Gastroesophageal sphincter (tissue), 3 donors: ENCODE measurements at regions not wholly inside any gene's neighbourhood (a gene's known extent, or its start where the extent isn't known, plus 50 kb on each side); places are given as distances from the start of the nearest gene placed in this dataset.
"Not testable (repeated sequence)": the region's sequence is repeated elsewhere in the genome, so short reads cannot be mapped to it uniquely, and the experiment has no call there.

Source experiments
- EP300 ChIP-seq: sonication (generic); formaldehyde crosslinking; IDR thresholded peaks from one replicate; pipeline ENCODE4 v1.6.1; 2017; ENCODE audit warnings: antibody characterized with exemption, mild to moderate bottlenecking
- POLR2A ChIP-seq, 2 donors: fragments of 450-650 bp; IDR thresholded peaks; one replicate each; pipeline ENCODE4 v1.6.1; 2017; ENCODE audit warnings: antibody characterized with exemption in 2 of 2, mild to moderate bottlenecking in 2 of 2, moderate library complexity in 1 of 2
- POLR2AphosphoS5 ChIP-seq: sonication (generic); formaldehyde crosslinking; IDR thresholded peaks from one replicate; pipeline ENCODE4 v1.6.1; 2017; ENCODE audit warnings: antibody characterized with exemption
- TF ChIP-seq, protein P1 (sequence below), 4 experiments: fragments of 200-600 bp in 2 of 4; fragments of 450-650 bp in 2 of 4; sonication (generic) in 1 of 4; IDR thresholded peaks; one replicate each; pipeline ENCODE4 v1.5.1; 2017 to 2019; ENCODE audit warnings: antibody characterized with exemption in 4 of 4, mild to moderate bottlenecking in 2 of 4, moderate library complexity in 2 of 4

DNA sequence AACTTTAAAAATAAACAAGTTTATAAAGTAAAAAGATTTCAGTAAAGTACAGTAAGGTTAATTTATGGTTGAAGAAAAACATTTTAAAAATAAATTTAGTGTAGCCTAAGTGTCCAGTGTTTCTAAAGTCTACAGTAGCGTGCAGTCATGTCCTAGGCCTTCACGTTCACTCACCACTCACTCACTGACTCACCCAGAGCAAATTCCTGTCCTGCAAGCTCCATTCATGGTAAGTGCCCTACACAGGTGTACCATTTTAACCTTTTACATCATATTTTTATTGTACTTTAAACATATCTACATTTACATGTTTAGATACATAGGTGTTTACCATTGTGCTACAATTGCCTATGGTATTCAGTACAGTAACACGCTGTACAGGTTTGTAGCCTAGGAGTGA is 81.4 kb downstream of the PRL start:
- not testable (repeated sequence) for TF ChIP-seq POLR2A (IDR thresholded peaks at IDR 0.05); POLR2AphosphoS5; EP300
- TF ChIP-seq, protein P1, sequence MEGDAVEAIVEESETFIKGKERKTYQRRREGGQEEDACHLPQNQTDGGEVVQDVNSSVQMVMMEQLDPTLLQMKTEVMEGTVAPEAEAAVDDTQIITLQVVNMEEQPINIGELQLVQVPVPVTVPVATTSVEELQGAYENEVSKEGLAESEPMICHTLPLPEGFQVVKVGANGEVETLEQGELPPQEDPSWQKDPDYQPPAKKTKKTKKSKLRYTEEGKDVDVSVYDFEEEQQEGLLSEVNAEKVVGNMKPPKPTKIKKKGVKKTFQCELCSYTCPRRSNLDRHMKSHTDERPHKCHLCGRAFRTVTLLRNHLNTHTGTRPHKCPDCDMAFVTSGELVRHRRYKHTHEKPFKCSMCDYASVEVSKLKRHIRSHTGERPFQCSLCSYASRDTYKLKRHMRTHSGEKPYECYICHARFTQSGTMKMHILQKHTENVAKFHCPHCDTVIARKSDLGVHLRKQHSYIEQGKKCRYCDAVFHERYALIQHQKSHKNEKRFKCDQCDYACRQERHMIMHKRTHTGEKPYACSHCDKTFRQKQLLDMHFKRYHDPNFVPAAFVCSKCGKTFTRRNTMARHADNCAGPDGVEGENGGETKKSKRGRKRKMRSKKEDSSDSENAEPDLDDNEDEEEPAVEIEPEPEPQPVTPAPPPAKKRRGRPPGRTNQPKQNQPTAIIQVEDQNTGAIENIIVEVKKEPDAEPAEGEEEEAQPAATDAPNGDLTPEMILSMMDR (IDR thresholded peaks at IDR 0.05) = not testable (repeated sequence)
